ENCODE measurements at regions not wholly inside any gene's neighbourhood (a gene's known extent, or its start where the extent isn't known, plus 50 kb on each side); places are given as distances from the start of the nearest gene placed in this dataset.

DNA sequence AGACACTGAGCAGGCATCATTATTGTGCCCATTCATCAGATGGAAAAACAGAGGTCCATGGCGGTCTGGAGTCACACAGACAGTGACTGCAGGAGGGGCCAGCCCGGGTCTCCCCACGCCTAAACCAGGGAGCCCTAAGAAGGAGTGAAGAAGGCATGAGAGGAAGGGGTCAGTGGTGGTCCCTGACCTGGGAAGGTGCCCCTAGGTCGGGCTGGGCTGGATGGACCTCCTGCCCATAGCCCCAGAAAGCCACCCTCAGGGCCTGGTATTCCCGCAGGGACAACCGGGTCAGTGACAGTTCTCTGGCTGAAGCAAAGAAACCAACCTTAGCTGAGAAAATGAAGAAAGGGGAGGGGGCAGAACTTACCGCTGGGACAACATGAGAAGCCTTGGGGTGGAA lies 163.4 kb upstream of the C1orf174 start:
- H3K9me3 ChIP-seq (ENCODE audit: insufficient read depth, low read length) = peaks cover 7% of the 10 kb centered on the region; the same call in 1 of the 2 replicates
- no peaks in the 10 kb centered on the region for H3K4me1 ChIP-seq (ENCODE audit: low read length)
- no peaks in the 10 kb centered on the region for H3K27me3 ChIP-seq (ENCODE audit: low read depth, low read length)
- H3K27ac ChIP-seq (ENCODE audit: low read length) = no peak overlapping the region
- no peak for TF ChIP-seq CTCF (IDR thresholded peaks at IDR 0.05; ENCODE audit: low read depth, low read length)
- H3K4me3 ChIP-seq (ENCODE audit: low read length) = no peak overlapping the region
- no peak overlapping the region for H2AFZ ChIP-seq (ENCODE audit: low read depth, low read length)
- no peaks in the 10 kb centered on the region for H3K79me2 ChIP-seq (ENCODE audit: low read length)
- no peaks in the 10 kb centered on the region for H3K36me3 ChIP-seq (replicated peaks; ENCODE audit: low read depth, low read length)
- no peaks in the 10 kb centered on the region for H4K20me1 ChIP-seq (ENCODE audit: insufficient read depth, low read length)
- H3K4me2 ChIP-seq (ENCODE audit: low read length) = no peak overlapping the region
- no peak overlapping the region for H3K9ac ChIP-seq (ENCODE audit: low read length)

- Histone ChIP-seq H3K27ac (ENCODE audit: low read length) (no peak overlapping the region), H3K9ac (ENCODE audit: low read length) (no peak overlapping the region), H4K20me1 (ENCODE audit: insufficient read depth, low read length) (no peaks in the 10 kb centered on the region), H3K4me3 (ENCODE audit: low read length) (no peak overlapping the region), H3K4me1 (ENCODE audit: low read length) (no peaks in the 10 kb centered on the region), H3K27me3 (ENCODE audit: low read depth, low read length) (no peaks in the 10 kb centered on the region), H3K36me3 (replicated peaks; ENCODE audit: low read depth, low read length) (no peaks in the 10 kb centered on the region), H3K4me2 (ENCODE audit: low read length) (no peak overlapping the region), H2AFZ (ENCODE audit: low read depth, low read length) (no peak overlapping the region), H3K9me3 (ENCODE audit: insufficient read depth, low read length) (peaks cover 7% of the 10 kb centered on the region; the same call in 1 of the 2 replicates), H3K79me2 (ENCODE audit: low read length) (no peaks in the 10 kb centered on the region)
- TF ChIP-seq EZH2phosphoT487 (IDR thresholded peaks at IDR 0.05; ENCODE audit: low read depth) = no peak
Observed at GRCh38 chr1:4064150-4064889, 164.2 kb upstream of the C1orf174 start.

DNA sequence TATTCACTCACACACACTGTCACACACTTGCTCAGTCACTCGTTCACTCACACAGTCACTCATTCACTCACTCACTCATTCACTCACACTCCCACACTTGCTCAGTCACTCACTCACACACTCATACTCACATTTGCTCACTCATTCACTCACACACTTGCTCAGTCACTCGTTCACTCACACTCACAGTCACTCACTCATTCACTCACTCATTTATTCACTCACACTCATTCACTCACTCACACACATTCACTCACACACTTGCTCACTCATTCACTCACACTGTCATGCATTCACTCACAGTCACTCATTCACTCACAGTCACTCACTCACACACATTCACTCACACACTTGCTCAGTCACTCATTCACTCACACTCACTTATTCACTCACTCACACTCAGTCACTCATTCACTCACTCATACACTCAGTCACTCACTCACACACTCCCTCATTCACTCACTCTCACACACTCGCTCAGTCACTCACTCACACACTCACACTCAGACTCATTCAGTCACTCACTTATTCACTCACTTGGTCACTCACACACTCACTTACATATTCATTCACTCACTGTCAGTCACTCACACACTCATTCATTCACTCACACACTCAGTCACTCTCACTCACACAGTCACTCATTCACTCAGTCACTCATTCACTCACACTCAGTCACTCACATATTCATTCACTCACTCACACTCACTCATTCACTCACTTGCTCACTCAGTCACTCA lies 167.0 kb upstream of the C1orf174 start:
- H3K4me1 ChIP-seq (ENCODE audit: low read length) = no peaks in the 10 kb centered on the region
- no peak overlapping the region for H3K9ac ChIP-seq (ENCODE audit: low read length)
- TF ChIP-seq CTCF (IDR thresholded peaks at IDR 0.05; ENCODE audit: low read depth, low read length) = no peak
- no peak overlapping the region for H3K4me3 ChIP-seq (ENCODE audit: low read length)
- no peak overlapping the region for H3K27ac ChIP-seq (ENCODE audit: low read length)
- H3K27me3 ChIP-seq (ENCODE audit: low read depth, low read length) = peaks cover 7% of the 10 kb centered on the region; the same call in 1 of the 2 replicates
- H2AFZ ChIP-seq (ENCODE audit: low read depth, low read length) = no peak overlapping the region
- peaks cover 7% of the 10 kb centered on the region; the same call in 1 of the 2 replicates for H3K9me3 ChIP-seq (ENCODE audit: insufficient read depth, low read length)
- H4K20me1 ChIP-seq (ENCODE audit: insufficient read depth, low read length) = no peaks in the 10 kb centered on the region
- no peaks in the 10 kb centered on the region for H3K79me2 ChIP-seq (ENCODE audit: low read length)
- H3K4me2 ChIP-seq (ENCODE audit: low read length) = no peak overlapping the region
- H3K36me3 ChIP-seq (replicated peaks; ENCODE audit: low read depth, low read length) = no peaks in the 10 kb centered on the region

GRCh38 chr1:4068076-4068475 lies 168.0 kb upstream of the C1orf174 start:
- TF ChIP-seq CTCF (IDR thresholded peaks at IDR 0.05; ENCODE audit: low read depth, low read length) (no peak), EZH2phosphoT487 (IDR thresholded peaks at IDR 0.05; ENCODE audit: low read depth) (no peak)
- Histone ChIP-seq H3K27ac (ENCODE audit: low read length) (no peak overlapping the region), H3K4me1 (ENCODE audit: low read length) (no peaks in the 10 kb centered on the region), H3K4me3 (ENCODE audit: low read length) (no peak overlapping the region), H3K9ac (ENCODE audit: low read length) (no peak overlapping the region), H3K79me2 (ENCODE audit: low read length) (no peaks in the 10 kb centered on the region), H2AFZ (ENCODE audit: low read depth, low read length) (no peak overlapping the region), H3K36me3 (replicated peaks; ENCODE audit: low read depth, low read length) (no peaks in the 10 kb centered on the region), H3K4me2 (ENCODE audit: low read length) (no peak overlapping the region), H4K20me1 (ENCODE audit: insufficient read depth, low read length) (no peaks in the 10 kb centered on the region), H3K27me3 (ENCODE audit: low read depth, low read length) (peaks cover 7% of the 10 kb centered on the region; the same call in 1 of the 2 replicates), H3K9me3 (ENCODE audit: insufficient read depth, low read length) (peaks cover 7% of the 10 kb centered on the region; the same call in 1 of the 2 replicates)
